Retinal pigment epithelial cell (primary cell): ENCODE measurements at regions not wholly inside any gene's neighbourhood (a gene's known extent, or its start where the extent isn't known, plus 50 kb on each side); places are given as distances from the start of the nearest gene placed in this dataset.

Experiments used
- DNase-seq: peaks from one replicate; pipeline ENCODE4 v3.0.0-alpha.2; 2010; ENCODE audit warnings: low read depth
- H3K4me3 ChIP-seq: 2 replicates; pipeline ENCODE4 v1.5.1; 2011; ENCODE audit warnings: mild to moderate bottlenecking, low read length, control low read depth, moderate library complexity
- TF ChIP-seq, protein P1 (sequence below): conservative IDR thresholded peaks from 2 replicates; pipeline ENCODE4 v1.5.1; 2011; ENCODE audit warnings: low read depth, low read length, control low read depth, inconsistent platforms

DNA sequence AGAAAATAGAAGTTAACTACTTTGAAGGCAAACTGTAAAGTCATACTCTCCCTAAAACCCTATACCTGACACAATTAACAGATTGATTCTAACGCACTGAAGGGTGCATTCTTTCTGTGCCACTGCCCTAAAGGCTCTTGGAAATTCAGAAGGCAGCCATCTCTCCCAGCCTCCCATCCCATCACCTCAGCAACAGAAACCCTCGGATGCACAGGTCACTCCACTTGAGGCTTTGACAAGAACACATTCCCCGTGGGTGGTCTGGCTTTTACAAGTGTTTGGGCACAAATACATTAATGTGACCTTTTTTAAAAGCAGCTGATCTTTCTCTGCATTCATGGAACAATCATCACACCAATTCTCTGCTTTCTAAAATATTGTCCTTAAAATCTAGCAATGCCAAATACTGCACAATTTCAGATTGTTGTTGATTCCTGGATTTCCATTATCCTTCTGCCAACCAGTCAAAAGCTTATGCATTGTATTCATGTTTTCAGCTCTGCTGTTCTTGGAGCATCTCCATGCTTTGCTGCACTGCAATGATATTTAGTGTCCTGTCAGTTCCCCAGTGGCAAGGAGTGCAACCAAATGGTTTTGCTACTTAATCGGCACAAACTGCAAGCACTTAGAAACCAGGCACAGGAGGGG is 175.6 kb downstream of the TMEM161B start:
- DNase-seq: no peak
- H3K4me3 ChIP-seq: no peak overlapping the region
- TF ChIP-seq, protein P1, sequence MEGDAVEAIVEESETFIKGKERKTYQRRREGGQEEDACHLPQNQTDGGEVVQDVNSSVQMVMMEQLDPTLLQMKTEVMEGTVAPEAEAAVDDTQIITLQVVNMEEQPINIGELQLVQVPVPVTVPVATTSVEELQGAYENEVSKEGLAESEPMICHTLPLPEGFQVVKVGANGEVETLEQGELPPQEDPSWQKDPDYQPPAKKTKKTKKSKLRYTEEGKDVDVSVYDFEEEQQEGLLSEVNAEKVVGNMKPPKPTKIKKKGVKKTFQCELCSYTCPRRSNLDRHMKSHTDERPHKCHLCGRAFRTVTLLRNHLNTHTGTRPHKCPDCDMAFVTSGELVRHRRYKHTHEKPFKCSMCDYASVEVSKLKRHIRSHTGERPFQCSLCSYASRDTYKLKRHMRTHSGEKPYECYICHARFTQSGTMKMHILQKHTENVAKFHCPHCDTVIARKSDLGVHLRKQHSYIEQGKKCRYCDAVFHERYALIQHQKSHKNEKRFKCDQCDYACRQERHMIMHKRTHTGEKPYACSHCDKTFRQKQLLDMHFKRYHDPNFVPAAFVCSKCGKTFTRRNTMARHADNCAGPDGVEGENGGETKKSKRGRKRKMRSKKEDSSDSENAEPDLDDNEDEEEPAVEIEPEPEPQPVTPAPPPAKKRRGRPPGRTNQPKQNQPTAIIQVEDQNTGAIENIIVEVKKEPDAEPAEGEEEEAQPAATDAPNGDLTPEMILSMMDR: no peak

DNA sequence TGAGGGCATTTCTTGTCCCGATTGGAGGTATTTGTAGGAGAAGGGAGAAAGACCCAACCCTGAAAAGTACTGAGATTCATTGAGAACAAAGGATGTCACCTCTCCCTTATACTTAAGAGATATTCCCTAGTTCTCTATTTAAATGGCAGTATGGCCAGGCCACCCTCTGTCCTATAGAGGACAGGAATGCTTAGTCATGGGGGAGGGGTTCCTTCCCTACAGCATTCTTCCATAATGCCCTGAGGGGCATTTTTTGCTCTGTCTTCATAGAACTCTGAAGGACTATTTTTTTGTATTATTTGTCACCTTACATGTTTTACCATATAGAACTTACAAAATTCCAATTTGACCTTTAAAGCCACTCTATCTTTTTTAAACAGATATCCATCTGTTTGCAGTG is 176.3 kb downstream of the TMEM161B start:
- TF ChIP-seq, protein P1: no peak
- H3K4me3 ChIP-seq: no peak overlapping the region
- no peak for DNase-seq

DNA sequence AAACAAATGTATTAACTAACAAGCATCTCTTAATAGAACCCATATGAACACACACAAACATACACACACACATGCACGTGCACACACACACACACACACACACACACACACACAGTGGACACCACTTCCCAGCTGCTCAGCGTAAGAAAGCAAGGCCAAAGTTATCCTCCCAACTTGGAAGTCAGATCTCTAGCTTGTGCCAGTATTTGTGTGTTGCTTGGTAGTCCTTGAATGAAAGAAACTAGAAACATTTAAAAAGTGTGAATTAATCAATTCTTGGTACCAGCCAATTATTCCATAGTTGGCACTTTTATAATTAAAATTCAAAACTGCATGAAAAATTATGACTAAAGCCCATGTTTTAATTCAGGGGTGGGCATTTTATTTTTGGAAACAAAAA is 178.1 kb downstream of the TMEM161B start:
- no peak overlapping the region for H3K4me3 ChIP-seq
- TF ChIP-seq, protein P1: no peak
- DNase-seq: no peak

GRCh38 chr5:88089719-88090390 is 178.8 kb downstream of the TMEM161B start:
- no peak for DNase-seq
- TF ChIP-seq, protein P1: no peak
- no peak overlapping the region for H3K4me3 ChIP-seq

DNA sequence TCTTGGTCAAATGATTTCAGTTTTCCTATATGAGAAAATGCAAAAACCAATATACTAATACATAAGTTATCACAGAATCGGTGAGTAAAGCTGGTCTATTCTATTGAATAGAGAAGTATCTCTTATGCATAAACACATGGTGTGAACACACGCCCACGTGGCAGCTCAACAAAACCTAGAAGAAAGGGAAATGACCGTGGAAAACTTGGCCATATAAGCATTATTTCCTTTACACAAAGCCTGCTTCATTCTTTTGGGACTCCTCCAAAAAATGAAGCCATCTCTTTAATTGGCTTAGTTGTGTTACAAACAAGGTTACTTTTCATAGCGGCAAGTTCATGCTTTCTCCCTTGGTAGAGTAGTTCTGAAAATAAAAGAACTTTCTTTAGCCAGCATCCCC is 183.2 kb downstream of the TMEM161B start:
- TF ChIP-seq, protein P1: no peak
- no peak overlapping the region for H3K4me3 ChIP-seq
- DNase-seq: no peak

DNA sequence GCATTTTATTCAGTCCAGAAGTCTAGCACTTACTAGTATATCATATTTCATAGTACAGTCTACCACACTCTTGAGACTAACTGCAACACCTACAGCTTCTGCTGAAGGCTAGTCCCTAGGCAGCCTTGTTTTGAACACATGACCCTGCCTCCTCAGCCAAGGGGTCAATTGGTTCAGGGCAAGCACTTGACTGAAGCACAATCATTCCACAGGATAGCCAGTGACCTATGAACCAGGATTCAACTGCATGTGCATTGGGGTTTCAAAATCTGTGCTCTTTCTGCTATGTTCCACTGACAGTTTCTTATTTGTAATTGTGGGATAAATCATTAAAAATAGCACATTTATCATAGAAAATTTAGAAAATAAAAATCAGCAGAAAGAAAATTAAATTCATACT is 186.8 kb downstream of the TMEM161B start:
- no peak for DNase-seq
- H3K4me3 ChIP-seq: no peak overlapping the region
- TF ChIP-seq, protein P1: no peak

DNA sequence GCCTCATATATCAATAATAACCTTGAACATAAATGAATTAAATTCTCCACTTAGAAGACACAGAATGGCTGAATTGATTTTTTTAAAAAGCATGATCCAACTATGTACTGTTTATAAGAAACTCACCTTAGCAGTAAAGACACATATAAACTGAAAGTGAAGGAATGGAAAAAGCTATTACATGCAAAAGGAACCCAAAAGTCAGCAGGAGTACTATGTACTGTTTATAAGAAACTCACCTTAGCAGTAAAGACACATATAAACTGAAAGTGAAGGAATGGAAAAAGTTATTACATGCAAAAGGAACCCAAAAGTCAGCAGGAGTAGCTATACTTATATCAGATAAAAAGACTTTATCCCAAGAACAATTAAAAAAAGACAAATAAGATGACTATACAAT is 204.8 kb downstream of the TMEM161B start:
- TF ChIP-seq, protein P1: no peak
- no peak overlapping the region for H3K4me3 ChIP-seq
- DNase-seq: no peak
